HUDEP-2 (cell line): ENCODE measurements at regions not wholly inside any gene's neighbourhood (a gene's known extent, or its start where the extent isn't known, plus 50 kb on each side); places are given as distances from the start of the nearest gene placed in this dataset.

ENCODE experiments used
- DNase-seq, 76 experiments: peaks; one replicate each; lab custom pipeline; 2025; ENCODE audit not compliant: unreplicated experiment in 76 of 76; lab: John Stamatoyannopoulos, UW

GRCh38 chr7:131231381-131232220 lies 96.1 kb upstream of the MKLN1 start:
- no peak for DNase-seq

- DNase-seq = no peak
These were observed 94.9 kb upstream of the MKLN1 start for GRCh38 chr7:131232768-131233167.

- no peak for DNase-seq
These were observed 94.5 kb upstream of the MKLN1 start for GRCh38 chr7:131233193-131233592.

GRCh38 chr7:131234719-131235488 lies 92.8 kb upstream of the MKLN1 start:
- DNase-seq = no peak

- DNase-seq = no peak
These were observed 92.0 kb upstream of the MKLN1 start for GRCh38 chr7:131235489-131236317.

- DNase-seq = no peak
These were observed 91.4 kb upstream of the MKLN1 start for GRCh38 chr7:131236318-131236672.

GRCh38 chr7:131238347-131238931 lies 89.2 kb upstream of the MKLN1 start:
- DNase-seq = no peak

GRCh38 chr7:131241386-131241785 lies 86.3 kb upstream of the MKLN1 start:
- no peak for DNase-seq

GRCh38 chr7:131242123-131242650 lies 85.5 kb upstream of the MKLN1 start:
- no peak for DNase-seq

- no peak for DNase-seq
These were observed 83.3 kb upstream of the MKLN1 start for GRCh38 chr7:131244259-131244852.

- DNase-seq = no peak
These were observed 78.7 kb upstream of the MKLN1 start for GRCh38 chr7:131249003-131249402.

- DNase-seq = no peak
These were observed 78.2 kb upstream of the MKLN1 start for GRCh38 chr7:131249483-131249882.

GRCh38 chr7:131250331-131250730 lies 77.3 kb upstream of the MKLN1 start:
- no peak for DNase-seq

GRCh38 chr7:131251371-131251770 lies 76.3 kb upstream of the MKLN1 start:
- no peak for DNase-seq

GRCh38 chr7:131252976-131253375 lies 74.7 kb upstream of the MKLN1 start:
- no peak for DNase-seq

GRCh38 chr7:131254211-131254610 lies 73.5 kb upstream of the MKLN1 start:
- DNase-seq = no peak

- no peak for DNase-seq
These were observed 72.4 kb upstream of the MKLN1 start for GRCh38 chr7:131255242-131255641.

GRCh38 chr7:131261476-131261994 lies 66.1 kb upstream of the MKLN1 start:
- DNase-seq = no peak

- no peak for DNase-seq
These were observed 62.4 kb upstream of the MKLN1 start for GRCh38 chr7:131265227-131265626.

GRCh38 chr7:131267631-131268030 lies 60.0 kb upstream of the MKLN1 start:
- no peak for DNase-seq
